Mammary epithelial cell (primary cell): ENCODE measurements at regions not wholly inside any gene's neighbourhood (a gene's known extent, or its start where the extent isn't known, plus 50 kb on each side); places are given as distances from the start of the nearest gene placed in this dataset.

Experiments
- CTCF ChIP-seq, 2 donors: IDR thresholded peaks in 1 of 2; conservative IDR thresholded peaks in 1 of 2; 2 replicates each; pipeline ENCODE4 v1.5.1; 2011 to 2012; ENCODE audit warnings: inconsistent platforms in 2 of 2, low read length in 2 of 2, mild to moderate bottlenecking in 2 of 2, control low read depth in 1 of 2, low read depth in 1 of 2; ENCODE audit not compliant: insufficient read depth in 1 of 2; ENCODE audit errors: extremely low read depth in 1 of 2
- EZH2 ChIP-seq: IDR thresholded peaks from 2 replicates; pipeline ENCODE4 v1.6.1; 2012; ENCODE audit warnings: low read length, inconsistent platforms, borderline replicate concordance

GRCh38 chr14:39772627-39773026 lies 340.4 kb upstream of the FBXO33 start:
- no peak for TF ChIP-seq EZH2
- no peak for TF ChIP-seq CTCF (conservative IDR thresholded peaks at IDR 0.05 in 1 of 2, IDR thresholded peaks at IDR 0.05 in 1 of 2; ENCODE audit: extremely low read depth in 1 of 2, insufficient read depth in 1 of 2, low read depth in 1 of 2, low read length in 2 of 2)
